WTC11 (cell line): ENCODE measurements at regions not wholly inside any gene's neighbourhood (a gene's known extent, or its start where the extent isn't known, plus 50 kb on each side); places are given as distances from the start of the nearest gene placed in this dataset.

Source experiments
- ATAC-seq: fragments of 200-7000 bp; cut with Tn5 transposase; 2 replicates; pipeline ENCODE4 v1.10.0; 2021; ENCODE audit warnings: mild to moderate bottlenecking, moderate library complexity
- CTCF ChIA-PET: fragments of 300-600 bp; sonication (Branson Sonifier 250); formaldehyde crosslinking; loops from one replicate; lab custom pipeline; 2021; ENCODE audit warnings: antibody characterized with exemption; lab: Charles Lee
- POLR2A ChIA-PET: fragments of 350-600 bp; sonication (Branson Sonifier 250); formaldehyde crosslinking; loops from one replicate; lab custom pipeline; 2021; ENCODE audit warnings: antibody characterized with exemption; lab: Charles Lee
- DNase-seq: peaks from one replicate; pipeline ENCODE4 v3.0.0; 2021; ENCODE audit warnings: low spot score
- H3K27ac Mint-ChIP-seq: 2 replicates; pipeline ENCODE4 v1.8.0; 2021; ENCODE audit warnings: mixed read lengths
- H3K27me3 Mint-ChIP-seq: 2 replicates; pipeline ENCODE4 v1.8.0; 2021; ENCODE audit warnings: low read depth, mild to moderate bottlenecking, moderate library complexity, mixed read lengths
- H3K36me3 Mint-ChIP-seq: 2 replicates; pipeline ENCODE4 v1.8.0; 2021; ENCODE audit warnings: mixed read lengths
- H3K4me1 Mint-ChIP-seq: 2 replicates; pipeline ENCODE4 v1.8.0; 2022; ENCODE audit warnings: mixed read lengths
- H3K4me3 Mint-ChIP-seq: 2 replicates; pipeline ENCODE4 v1.8.0; 2021; ENCODE audit warnings: mild to moderate bottlenecking, moderate library complexity, mixed read lengths
- H3K9me3 Mint-ChIP-seq: 2 replicates; pipeline ENCODE4 v1.8.0; 2021; ENCODE audit warnings: mixed read lengths
- ATF2 ChIP-seq: sonication (generic); formaldehyde crosslinking; IDR thresholded peaks from 2 replicates; pipeline ENCODE4 v1.8.1; 2022; ENCODE audit warnings: low read depth, missing genetic modification reagents, borderline replicate concordance
- CBFB ChIP-seq: sonication (generic); formaldehyde crosslinking; IDR thresholded peaks from 2 replicates; pipeline ENCODE4 v1.8.1; 2022; ENCODE audit warnings: mild to moderate bottlenecking, low read depth, missing genetic modification reagents
- CTCF ChIP-seq: fragments of 200-600 bp; IDR thresholded peaks from 2 replicates; pipeline ENCODE4 v1.8.0; 2022; ENCODE audit warnings: antibody characterized with exemption
- E2F1 ChIP-seq: sonication (generic); formaldehyde crosslinking; IDR thresholded peaks from 2 replicates; pipeline ENCODE4 v1.8.0; 2022; ENCODE audit warnings: mild to moderate bottlenecking, missing genetic modification reagents
- E2F5 ChIP-seq: sonication (generic); formaldehyde crosslinking; IDR thresholded peaks from 2 replicates; pipeline ENCODE4 v1.8.1; 2022; ENCODE audit warnings: mild to moderate bottlenecking, moderate library complexity, missing genetic modification reagents
- HMGXB4 ChIP-seq: sonication (generic); formaldehyde crosslinking; IDR thresholded peaks from 2 replicates; pipeline ENCODE4 v1.8.1; 2023; ENCODE audit warnings: mild to moderate bottlenecking, moderate library complexity, missing genetic modification reagents
- IRF2 ChIP-seq: sonication (generic); formaldehyde crosslinking; IDR thresholded peaks from 2 replicates; pipeline ENCODE4 v1.8.0; 2022; ENCODE audit warnings: low read depth, missing genetic modification reagents, borderline replicate concordance
- MXD4 ChIP-seq: fragments of 250-450 bp; sonication (Bioruptor Pico); IDR thresholded peaks from 2 replicates; pipeline ENCODE4 v1.8.0; 2021; ENCODE audit warnings: mild to moderate bottlenecking, moderate library complexity, borderline replicate concordance
- NFE2L1 ChIP-seq: sonication (generic); formaldehyde crosslinking; IDR thresholded peaks from 2 replicates; pipeline ENCODE4 v1.8.1; 2023; ENCODE audit warnings: missing genetic modification reagents
- NR1H2 ChIP-seq: sonication (generic); formaldehyde crosslinking; IDR thresholded peaks from 2 replicates; pipeline ENCODE4 v1.9.0; 2021; ENCODE audit warnings: mild to moderate bottlenecking, moderate library complexity, missing genetic modification reagents
- NR3C1 ChIP-seq: sonication (generic); formaldehyde crosslinking; conservative IDR thresholded peaks from 2 replicates; pipeline ENCODE4 v1.8.1; 2023; ENCODE audit warnings: low read depth, mild to moderate bottlenecking, missing genetic modification reagents
- OVOL2 ChIP-seq: fragments of 250-450 bp; sonication (Bioruptor Pico); IDR thresholded peaks from 2 replicates; pipeline ENCODE4 v1.9.0; 2021; ENCODE audit warnings: mild to moderate bottlenecking, borderline replicate concordance
- PREB ChIP-seq: sonication (generic); formaldehyde crosslinking; IDR thresholded peaks from 2 replicates; pipeline ENCODE4 v1.8.1; 2022; ENCODE audit warnings: mild to moderate bottlenecking, missing genetic modification reagents, moderate library complexity, borderline replicate concordance
- STAT6 ChIP-seq: sonication (generic); formaldehyde crosslinking; conservative IDR thresholded peaks from 2 replicates; pipeline ENCODE4 v1.8.1; 2023; ENCODE audit warnings: mild to moderate bottlenecking, low read depth, missing genetic modification reagents, moderate library complexity
- USF1 ChIP-seq: sonication (generic); formaldehyde crosslinking; IDR thresholded peaks from 2 replicates; pipeline ENCODE4 v1.8.0; 2022; ENCODE audit warnings: mild to moderate bottlenecking, missing genetic modification reagents
- ZBTB21 ChIP-seq: sonication (generic); formaldehyde crosslinking; IDR thresholded peaks from 2 replicates; pipeline ENCODE4 v1.8.1; 2023; ENCODE audit warnings: mild to moderate bottlenecking, missing genetic modification reagents, borderline replicate concordance
- ZBTB43 ChIP-seq: sonication (generic); formaldehyde crosslinking; IDR thresholded peaks from 2 replicates; pipeline ENCODE4 v1.8.1; 2023; ENCODE audit warnings: mild to moderate bottlenecking, missing genetic modification reagents
- ZMAT4 ChIP-seq: fragments of 250-450 bp; sonication (Bioruptor Pico); IDR thresholded peaks from 2 replicates; pipeline ENCODE4 v1.9.0; 2021; ENCODE audit warnings: mild to moderate bottlenecking
- ZNF232 ChIP-seq: sonication (generic); formaldehyde crosslinking; IDR thresholded peaks from 2 replicates; pipeline ENCODE4 v1.8.0; 2022; ENCODE audit warnings: mild to moderate bottlenecking, missing genetic modification reagents
- ZNF671 ChIP-seq: fragments of 250-450 bp; sonication (Bioruptor Pico); IDR thresholded peaks from 2 replicates; pipeline ENCODE4 v1.8.0; 2021; ENCODE audit warnings: mild to moderate bottlenecking

- H3K9me3 Mint-ChIP-seq = no peaks in the 10 kb centered on the region
- DNase-seq (no peak), ATAC-seq (no peak)
- H3K36me3 Mint-ChIP-seq = no peaks in the 10 kb centered on the region
- ChIA-PET CTCF (interaction anchor here (1.0 to 1.4 kb wide), 2 partner anchors 137 to 259 kb away, joined by 3 to 4 read pairs; no protein-coding TSS in a partner anchor), POLR2A (no interaction called here)
- TF ChIP-seq E2F5 (CRISPR knock-in tag) (no peak), USF1 (CRISPR knock-in tag) (no peak), ZMAT4 (CRISPR knock-in tag) (no peak), E2F1 (CRISPR knock-in tag) (no peak), CTCF (no peak), IRF2 (CRISPR knock-in tag) (no peak), ATF2 (CRISPR knock-in tag) (no peak), NFE2L1 (CRISPR knock-in tag) (no peak), HMGXB4 (no peak), NR3C1 (CRISPR knock-in tag) (no peak), OVOL2 (CRISPR knock-in tag) (no peak), PREB (CRISPR knock-in tag) (no peak), NR1H2 (CRISPR knock-in tag) (no peak)
- H3K4me1 Mint-ChIP-seq = peaks cover 16% of the 10 kb centered on the region
- no peak overlapping the region for H3K4me3 Mint-ChIP-seq
- H3K27me3 Mint-ChIP-seq = no peaks in the 10 kb centered on the region
- no peak overlapping the region for H3K27ac Mint-ChIP-seq
Measured at GRCh38 chr3:82132210-82133069, 371.0 kb upstream of the GBE1 start.

- Mint-ChIP-seq H3K27me3 (no peaks in the 10 kb centered on the region), H3K27ac (no peak overlapping the region), H3K4me3 (no peak overlapping the region), H3K9me3 (no peaks in the 10 kb centered on the region), H3K36me3 (no peaks in the 10 kb centered on the region), H3K4me1 (peaks cover 16% of the 10 kb centered on the region)
- no peak for ATAC-seq
- POLR2A ChIA-PET = interaction anchor here (0.5 kb wide), 1 partner anchor 12 kb away, joined by 3 read pairs; no protein-coding TSS in a partner anchor
- no peak for DNase-seq
- CTCF ChIA-PET = no interaction called here
- no peak for TF ChIP-seq MXD4 (CRISPR knock-in tag)
- TF ChIP-seq STAT6 = no peak
- no peak for TF ChIP-seq CBFB (CRISPR knock-in tag)
- no peak for TF ChIP-seq ZNF671 (CRISPR knock-in tag)
- no peak for TF ChIP-seq ZBTB21 (CRISPR knock-in tag)
- no peak for TF ChIP-seq ZBTB43
- TF ChIP-seq ZNF232 (CRISPR knock-in tag) = no peak
Measured at GRCh38 chr3:82130046-82130445, 368.6 kb upstream of the GBE1 start.
